Endothelial cell of umbilical vein (primary cell): ENCODE measurements at regions not wholly inside any gene's neighbourhood (a gene's known extent, or its start where the extent isn't known, plus 50 kb on each side); places are given as distances from the start of the nearest gene placed in this dataset.

Source experiments
- BruUV-seq: library from RNA; stranded (reverse); fragments of 400-500 nt; replicated peaks from 2 replicates; lab custom pipeline; 2021; lab: Mats Ljungman, UMichigan
- CTCF ChIA-PET: fragments of 300-600, 350-600 bp; sonication (Branson Sonifier 250); formaldehyde crosslinking; loops from one replicate; lab custom pipeline; 2021; ENCODE audit warnings: antibody characterized with exemption, inconsistent platforms; lab: Charles Lee
- POLR2A ChIA-PET: fragments of 300-600, 350-600 bp; sonication (Branson Sonifier 250); formaldehyde crosslinking; loops from one replicate; lab custom pipeline; 2021; ENCODE audit warnings: antibody characterized with exemption, inconsistent platforms; lab: Charles Lee
- DNase-seq: peaks from one replicate; pipeline ENCODE4 v3.0.0-alpha.2; 2011; ENCODE audit warnings: low read depth, low spot score
- FAIRE-seq: peaks from 2 replicates; lab custom pipeline; 2011; peaks lifted over from hg19 to GRCh38; lab: Jason Lieb, UNC
- H2AFZ ChIP-seq: 2 replicates; pipeline ENCODE4 v1.6.0; 2012; ENCODE audit warnings: low read depth, low read length, control low read depth, inconsistent platforms
- H3K27ac ChIP-seq: 2 replicates; pipeline ENCODE4 v1.5.1; 2011; ENCODE audit warnings: low read depth, mild to moderate bottlenecking, control low read depth, low read length, moderate library complexity; ENCODE audit not compliant: insufficient read depth
- H3K27me3 ChIP-seq, 2 experiments: 2 replicates each; pipeline versions ENCODE4 v1.6.0 to v1.6.1; 2011; ENCODE audit warnings: low read length in 2 of 2, mixed read lengths in 1 of 2; ENCODE audit not compliant: control insufficient read depth in 2 of 2, insufficient read depth in 2 of 2
- H3K36me3 ChIP-seq, 2 experiments: 2 replicates in 1 of 2; 3 replicates in 1 of 2; pipeline ENCODE4 v1.5.1; 2011; ENCODE audit warnings: low read length in 2 of 2, mild to moderate bottlenecking in 1 of 2, moderate library complexity in 1 of 2; ENCODE audit not compliant: control insufficient read depth in 2 of 2, insufficient read depth in 2 of 2; ENCODE audit errors: extremely low read depth in 1 of 2
- H3K4me1 ChIP-seq: 3 replicates; pipeline ENCODE4 v1.5.1; 2011; ENCODE audit warnings: mild to moderate bottlenecking, low read length; ENCODE audit not compliant: control insufficient read depth, insufficient read depth; ENCODE audit errors: extremely low read depth
- H3K4me2 ChIP-seq: 2 replicates; pipeline ENCODE4 v1.6.1; 2011; ENCODE audit warnings: low read length, control low read depth, mixed read lengths; ENCODE audit not compliant: insufficient read depth
- H3K4me3 ChIP-seq, 3 experiments: fragments of 200-600 bp in 1 of 3; sonication (generic), shearing (Covaris generic) in 1 of 3; replicated peaks in 1 of 3; 2 replicates each; pipeline ENCODE4 v1.5.1; 2011 to 2016; ENCODE audit warnings: control low read depth in 3 of 3, low read length in 3 of 3, mild to moderate bottlenecking in 2 of 3, inconsistent platforms in 1 of 3, low read depth in 1 of 3, moderate library complexity in 1 of 3; ENCODE audit not compliant: insufficient read depth in 1 of 3
- H3K79me2 ChIP-seq: 2 replicates; pipeline ENCODE4 v1.6.0; 2012; ENCODE audit warnings: low read length, inconsistent platforms; ENCODE audit not compliant: control insufficient read depth, insufficient read depth
- H3K9ac ChIP-seq: replicated peaks from 2 replicates; pipeline ENCODE3; 2011; ENCODE audit warnings: low read length, control low read depth; ENCODE audit not compliant: insufficient read depth; ENCODE audit errors: extremely low read depth
- H3K9me1 ChIP-seq: replicated peaks from 3 replicates; pipeline ENCODE4 v1.6.0; 2011; ENCODE audit warnings: mild to moderate bottlenecking, low read length; ENCODE audit not compliant: control insufficient read depth, insufficient read depth; ENCODE audit errors: extremely low read depth
- H3K9me3 ChIP-seq: replicated peaks from 2 replicates; pipeline ENCODE4 v1.5.1; 2012; ENCODE audit warnings: low read length, inconsistent platforms; ENCODE audit not compliant: control insufficient read depth, insufficient read depth
- H4K20me1 ChIP-seq: replicated peaks from 2 replicates; pipeline ENCODE3; 2011; ENCODE audit warnings: mild to moderate bottlenecking, low read length; ENCODE audit not compliant: control insufficient read depth, insufficient read depth; ENCODE audit errors: extremely low read depth
- CTCF ChIP-seq, 2 donors: IDR thresholded peaks; 1 replicate in 1 of 2; 2 replicates in 1 of 2; pipeline ENCODE4 v1.5.1; 2011; ENCODE audit warnings: low read length in 2 of 2, mild to moderate bottlenecking in 2 of 2, moderate library complexity in 2 of 2, control low read depth in 1 of 2, inconsistent platforms in 1 of 2, low read depth in 1 of 2; ENCODE audit not compliant: insufficient read depth in 1 of 2; ENCODE audit errors: extremely low read depth in 1 of 2
- EZH2 ChIP-seq: IDR thresholded peaks from 2 replicates; pipeline ENCODE4 v1.6.1; 2012; ENCODE audit warnings: borderline replicate concordance, low read depth, mild to moderate bottlenecking, moderate library complexity, low read length, inconsistent platforms; ENCODE audit not compliant: severe bottlenecking
- FOS ChIP-seq: IDR thresholded peaks from 2 replicates; pipeline ENCODE4 v1.6.1; 2011; ENCODE audit warnings: mild to moderate bottlenecking, low read length, moderate library complexity, borderline replicate concordance; ENCODE audit not compliant: insufficient read depth
- GATA2 ChIP-seq: IDR thresholded peaks from 2 replicates; pipeline ENCODE4 v1.7.0; 2011; ENCODE audit warnings: low read depth, mild to moderate bottlenecking, moderate library complexity, mixed read lengths, low read length; ENCODE audit not compliant: insufficient read length, insufficient read depth
- JUN ChIP-seq: IDR thresholded peaks from 2 replicates; pipeline ENCODE4 v1.6.1; 2011; ENCODE audit warnings: borderline replicate concordance, low read depth; ENCODE audit not compliant: insufficient read length, insufficient read depth
- MAX ChIP-seq: IDR thresholded peaks from 2 replicates; pipeline ENCODE4 v1.6.1; 2011; ENCODE audit not compliant: insufficient read depth, insufficient read length
- MYC ChIP-seq: IDR thresholded peaks from one replicate; pipeline ENCODE4 v1.6.1; 2011; ENCODE audit warnings: mild to moderate bottlenecking, low read depth, low read length
- POLR2A ChIP-seq: IDR thresholded peaks from 2 replicates; pipeline ENCODE4 v1.6.1; 2012; ENCODE audit warnings: low read depth, mild to moderate bottlenecking, control low read depth, low read length
- POLR2AphosphoS5 ChIP-seq: IDR thresholded peaks from 2 replicates; pipeline ENCODE4 v1.6.1; 2012; ENCODE audit warnings: low read depth, mild to moderate bottlenecking, control low read depth, low read length, moderate library complexity; ENCODE audit not compliant: insufficient read depth
- dilution Hi-C: fragments of 300-500 bp; cut with MboI; formaldehyde crosslinking; loops from one replicate; pipeline ENCODE4 v1.15.0; 2019; ENCODE audit warnings: low sequenced_read_pairs; ENCODE audit not compliant: extremely low pct_ligation_motif_present
- intact Hi-C: fragments of 100-400 bp; cut with micrococcal nuclease; formaldehyde crosslinking; loops from one replicate; pipeline ENCODE4 v1.10.0; 2022

DNA sequence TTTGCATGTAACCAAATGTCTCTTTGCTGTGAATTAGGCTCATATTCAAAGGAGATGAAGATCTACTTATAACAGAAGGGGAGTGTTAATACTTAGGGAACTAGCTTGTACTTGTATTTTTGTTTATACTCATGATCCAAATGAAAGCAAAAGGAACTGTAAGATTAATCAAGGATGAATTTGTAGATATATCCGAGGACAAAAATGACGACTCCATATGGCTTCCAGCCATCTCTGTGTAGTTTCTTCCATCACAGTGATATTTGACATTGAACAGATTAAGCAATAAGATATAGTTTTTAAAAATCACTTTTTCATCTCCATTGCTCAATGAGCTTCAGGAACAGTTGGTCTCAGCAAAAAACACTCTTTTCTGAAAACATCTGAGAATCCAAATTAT, 257.4 kb upstream of the CAMK1G start:
- TF ChIP-seq MAX (no peak), POLR2AphosphoS5 (no peak), MYC (no peak), FOS (no peak), GATA2 (no peak), JUN (no peak), POLR2A (no peak), CTCF (IDR thresholded peaks at IDR 0.05; ENCODE audit: extremely low read depth in 1 of 2, insufficient read depth in 1 of 2, low read depth in 1 of 2, low read length in 2 of 2) (no peak), EZH2 (no peak)
- POLR2A ChIA-PET, result no interaction called here
- no peaks in the 10 kb centered on the region for H3K9me1 ChIP-seq
- dilution Hi-C loops, result no loop called here
- H3K4me3 ChIP-seq, result no peak overlapping the region
- no TSS peak for BruUV-seq
- no peaks in the 10 kb centered on the region for H4K20me1 ChIP-seq
- H3K9ac ChIP-seq, result no peak overlapping the region
- DNase-seq, result no peak
- no peak overlapping the region for H3K4me2 ChIP-seq
- no peaks in the 10 kb centered on the region for H3K9me3 ChIP-seq
- no peak overlapping the region for H3K27ac ChIP-seq
- intact Hi-C loops, result no loop called here
- H3K27me3 ChIP-seq, result no peaks in the 10 kb centered on the region
- no peak for FAIRE-seq
- CTCF ChIA-PET, result no interaction called here
- H3K79me2 ChIP-seq, result no peaks in the 10 kb centered on the region
- no peaks in the 10 kb centered on the region for H3K36me3 ChIP-seq
- no peaks in the 10 kb centered on the region for H3K4me1 ChIP-seq
- no peak overlapping the region for H2AFZ ChIP-seq
